ENCODE measurements at regions not wholly inside any gene's neighbourhood (a gene's known extent, or its start where the extent isn't known, plus 50 kb on each side); places are given as distances from the start of the nearest gene placed in this dataset.
A peak's percentile ranks its signal among the peaks of the same experiment; 100 is the strongest.

DNA sequence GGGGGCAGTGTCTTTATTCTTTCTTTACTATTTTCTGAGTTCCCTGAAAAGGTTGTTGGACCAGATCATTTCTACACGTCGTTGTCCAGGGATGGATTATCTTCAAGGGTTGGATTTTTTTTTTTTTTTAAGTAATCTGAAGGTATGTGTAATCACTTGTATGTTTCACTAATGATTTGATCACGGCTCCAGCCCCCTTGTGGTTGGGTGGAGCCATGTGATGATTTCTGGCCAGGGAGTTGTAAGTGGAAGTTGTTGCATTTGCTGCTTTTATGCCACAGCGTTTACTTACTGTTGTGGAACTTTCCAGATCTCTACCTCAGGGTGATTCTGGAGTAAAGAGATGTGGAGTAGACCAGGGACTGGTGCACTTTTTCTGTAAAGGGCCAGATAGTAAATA lies 390.3 kb downstream of the AACS start:
- Histone ChIP-seq H3K9me3 (ENCODE audit: control insufficient read depth in 2 of 2, low read length in 2 of 2) (no peaks in the 10 kb centered on the region), H3K27me3 (ENCODE audit: control insufficient read depth in 2 of 2, insufficient read depth in 2 of 2, low read length in 2 of 2) (no peaks in the 10 kb centered on the region), H3K27ac (ENCODE audit: low read depth in 2 of 2, low read length in 2 of 2) (no peak overlapping the region), H3K9ac (ENCODE audit: low read depth in 1 of 2, low read length in 2 of 2) (no peak overlapping the region), H3K36me3 (ENCODE audit: control insufficient read depth in 2 of 2, insufficient read depth in 2 of 2, low read length in 2 of 2) (no peaks in the 10 kb centered on the region), H3K4me3 (ENCODE audit: low read length in 2 of 2) (no peak overlapping the region), H3K4me1 (ENCODE audit: control insufficient read depth in 2 of 2, insufficient read depth in 2 of 2, low read length in 2 of 2) (no peaks in the 10 kb centered on the region)

DNA sequence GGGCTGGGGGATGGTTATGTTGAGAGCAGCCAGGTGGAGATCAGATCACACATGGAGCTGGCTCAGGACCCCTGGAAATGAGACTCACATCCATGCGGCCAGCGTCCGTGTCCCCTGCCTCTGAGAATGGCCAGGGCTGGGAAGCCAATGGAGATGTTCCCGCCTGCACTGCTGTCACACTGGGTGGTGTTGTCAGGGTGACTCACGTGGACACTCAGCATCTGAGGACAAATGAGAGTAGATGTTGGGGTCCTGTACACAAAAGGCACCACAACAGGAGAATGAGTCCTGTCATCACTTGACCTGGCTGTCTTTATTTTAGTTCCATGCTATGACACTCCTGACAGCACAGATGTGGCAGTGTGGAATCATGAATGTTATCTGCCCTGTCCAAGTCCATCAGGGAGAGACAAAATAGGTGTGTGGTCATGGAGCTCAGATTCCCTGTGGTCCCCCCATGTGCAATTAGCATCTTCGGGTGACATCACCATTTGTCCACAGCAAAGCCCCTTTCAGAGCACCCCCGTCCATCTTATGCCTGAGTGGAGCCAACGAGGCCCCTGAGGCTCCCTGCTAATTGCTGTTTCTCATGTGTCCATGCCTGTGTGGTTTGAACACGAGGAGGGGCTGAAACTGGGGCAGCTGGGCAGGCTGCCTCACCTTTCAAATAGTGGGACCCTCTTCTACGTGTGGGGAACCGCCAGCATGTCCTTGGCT lies 393.5 kb downstream of the AACS start:
- Histone ChIP-seq H3K27me3 (ENCODE audit: control insufficient read depth in 2 of 2, insufficient read depth in 2 of 2, low read length in 2 of 2) (no peaks in the 10 kb centered on the region), H3K27ac (ENCODE audit: low read depth in 2 of 2, low read length in 2 of 2) (no peak overlapping the region), H3K9me3 (ENCODE audit: control insufficient read depth in 2 of 2, low read length in 2 of 2) (no peaks in the 10 kb centered on the region), H3K4me1 (ENCODE audit: control insufficient read depth in 2 of 2, insufficient read depth in 2 of 2, low read length in 2 of 2) (no peaks in the 10 kb centered on the region), H3K36me3 (ENCODE audit: control insufficient read depth in 2 of 2, insufficient read depth in 2 of 2, low read length in 2 of 2) (no peaks in the 10 kb centered on the region), H3K9ac (ENCODE audit: low read depth in 1 of 2, low read length in 2 of 2) (no peak overlapping the region), H3K4me3 (ENCODE audit: low read length in 2 of 2) (no peak overlapping the region)

DNA sequence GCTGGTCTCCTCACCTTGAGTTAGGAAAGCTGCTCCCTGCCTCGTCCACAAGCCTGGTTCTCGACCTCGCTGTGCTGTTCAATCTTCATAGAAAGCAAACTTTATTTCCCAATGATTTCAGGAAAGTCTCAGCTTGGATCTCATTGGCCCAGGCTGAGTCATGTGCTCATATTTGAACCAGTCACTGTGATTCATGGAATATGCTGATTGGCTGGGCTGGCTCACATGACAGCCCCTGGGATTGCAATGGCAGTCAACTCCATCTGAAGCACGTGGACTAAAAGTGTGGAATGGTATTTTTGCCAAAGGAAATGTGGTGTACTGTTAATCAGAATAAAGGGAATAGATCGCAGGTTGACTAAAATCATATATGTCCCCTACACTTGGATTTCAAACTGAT lies 396.6 kb downstream of the AACS start:
- Histone ChIP-seq H3K4me3 (ENCODE audit: low read length in 2 of 2) (no peak overlapping the region), H3K36me3 (ENCODE audit: control insufficient read depth in 2 of 2, insufficient read depth in 2 of 2, low read length in 2 of 2) (no peaks in the 10 kb centered on the region), H3K4me1 (ENCODE audit: control insufficient read depth in 2 of 2, insufficient read depth in 2 of 2, low read length in 2 of 2) (no peaks in the 10 kb centered on the region), H3K9ac (ENCODE audit: low read depth in 1 of 2, low read length in 2 of 2) (no peak overlapping the region), H3K27me3 (ENCODE audit: control insufficient read depth in 2 of 2, insufficient read depth in 2 of 2, low read length in 2 of 2) (no peaks in the 10 kb centered on the region), H3K27ac (ENCODE audit: low read depth in 2 of 2, low read length in 2 of 2) (no peak overlapping the region), H3K9me3 (ENCODE audit: control insufficient read depth in 2 of 2, low read length in 2 of 2) (no peaks in the 10 kb centered on the region)

DNA sequence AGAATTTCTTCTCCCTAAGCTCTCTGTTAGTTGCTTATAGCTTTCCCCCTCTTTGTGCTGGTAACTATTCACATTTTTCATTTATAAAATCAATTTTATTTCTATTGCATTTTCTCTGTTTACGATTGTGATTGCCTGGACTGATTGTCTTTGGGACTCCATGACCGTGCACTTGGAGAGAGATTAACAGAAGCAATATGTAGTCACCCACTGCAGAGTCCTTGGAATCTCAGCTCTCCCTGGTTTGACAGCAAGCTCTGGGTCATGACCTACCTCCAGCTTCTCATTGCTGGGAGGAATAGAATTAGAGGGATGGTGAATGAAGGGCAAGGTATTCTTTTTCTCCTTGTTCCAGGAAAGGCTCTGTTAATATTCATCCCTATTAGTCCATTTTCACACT lies 398.2 kb downstream of the AACS start:
- no peak overlapping the region for H3K9ac ChIP-seq (ENCODE audit: low read depth in 1 of 2, low read length in 2 of 2)
- H3K27me3 ChIP-seq (ENCODE audit: control insufficient read depth in 2 of 2, insufficient read depth in 2 of 2, low read length in 2 of 2) = no peaks in the 10 kb centered on the region
- no peaks in the 10 kb centered on the region for H3K9me3 ChIP-seq (ENCODE audit: control insufficient read depth in 2 of 2, low read length in 2 of 2)
- no peaks in the 10 kb centered on the region for H3K36me3 ChIP-seq (ENCODE audit: control insufficient read depth in 2 of 2, insufficient read depth in 2 of 2, low read length in 2 of 2)
- H3K4me3 ChIP-seq (ENCODE audit: low read length in 2 of 2) = no peak overlapping the region
- no peaks in the 10 kb centered on the region for H3K4me1 ChIP-seq (ENCODE audit: control insufficient read depth in 2 of 2, insufficient read depth in 2 of 2, low read length in 2 of 2)
- H3K27ac ChIP-seq (ENCODE audit: low read depth in 2 of 2, low read length in 2 of 2) = no peak overlapping the region

DNA sequence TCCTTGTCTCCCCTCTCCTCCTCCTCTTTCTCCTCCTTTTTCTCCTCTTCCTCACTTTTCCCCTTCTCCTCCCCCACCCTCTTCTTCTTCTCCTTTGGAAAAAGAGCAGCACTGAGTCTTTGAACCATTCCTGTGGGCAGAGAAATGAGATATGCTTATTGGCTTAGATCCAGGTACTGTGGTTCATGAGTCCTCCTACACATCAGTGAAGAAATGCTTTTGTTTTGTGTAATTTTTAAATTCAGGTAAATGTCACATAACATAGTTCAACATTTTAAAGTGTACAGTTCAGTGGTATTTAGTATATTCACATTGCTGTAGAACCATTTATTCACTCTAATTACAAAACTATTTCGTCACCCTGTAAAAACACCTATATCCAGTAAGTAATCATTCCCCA lies 402.1 kb downstream of the AACS start:
- Histone ChIP-seq H3K9ac (ENCODE audit: low read depth in 1 of 2, low read length in 2 of 2) (no peak overlapping the region), H3K9me3 (ENCODE audit: control insufficient read depth in 2 of 2, low read length in 2 of 2) (no peaks in the 10 kb centered on the region), H3K4me1 (ENCODE audit: control insufficient read depth in 2 of 2, insufficient read depth in 2 of 2, low read length in 2 of 2) (peaks cover 0 to 15% of the 10 kb centered on the region in 2 donors), H3K36me3 (ENCODE audit: control insufficient read depth in 2 of 2, insufficient read depth in 2 of 2, low read length in 2 of 2) (no peaks in the 10 kb centered on the region), H3K27me3 (ENCODE audit: control insufficient read depth in 2 of 2, insufficient read depth in 2 of 2, low read length in 2 of 2) (no peaks in the 10 kb centered on the region), H3K27ac (ENCODE audit: low read depth in 2 of 2, low read length in 2 of 2) (no peak overlapping the region), H3K4me3 (ENCODE audit: low read length in 2 of 2) (no peak overlapping the region)

DNA sequence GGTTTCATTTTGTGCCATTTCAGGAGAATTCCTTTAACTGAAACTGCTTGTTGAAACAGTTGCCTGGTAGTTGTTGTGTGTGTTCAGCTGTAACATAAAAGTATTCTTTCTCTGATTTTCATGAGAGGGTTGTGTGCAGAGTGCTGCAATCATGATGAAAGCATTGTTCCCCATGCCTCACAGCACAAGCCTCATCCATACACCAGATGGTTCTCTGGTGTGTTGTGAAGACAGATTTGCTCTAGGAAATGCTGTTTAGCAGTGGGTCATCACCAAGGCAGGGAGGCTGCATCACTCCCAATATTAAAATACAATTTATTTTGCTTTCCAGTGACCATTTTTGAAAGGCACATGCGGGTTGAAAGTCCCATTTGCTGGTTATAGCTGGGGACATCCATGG lies 404.4 kb downstream of the AACS start:
- Histone ChIP-seq H3K9ac (ENCODE audit: low read depth in 1 of 2, low read length in 2 of 2) (no peak overlapping the region), H3K4me1 (ENCODE audit: control insufficient read depth in 2 of 2, insufficient read depth in 2 of 2, low read length in 2 of 2) (peaks cover 0 to 15% of the 10 kb centered on the region in 2 donors), H3K27ac (ENCODE audit: low read depth in 2 of 2, low read length in 2 of 2) (no peak overlapping the region), H3K36me3 (ENCODE audit: control insufficient read depth in 2 of 2, insufficient read depth in 2 of 2, low read length in 2 of 2) (no peaks in the 10 kb centered on the region), H3K4me3 (ENCODE audit: low read length in 2 of 2) (no peak overlapping the region), H3K9me3 (ENCODE audit: control insufficient read depth in 2 of 2, low read length in 2 of 2) (no peaks in the 10 kb centered on the region), H3K27me3 (ENCODE audit: control insufficient read depth in 2 of 2, insufficient read depth in 2 of 2, low read length in 2 of 2) (no peaks in the 10 kb centered on the region)

DNA sequence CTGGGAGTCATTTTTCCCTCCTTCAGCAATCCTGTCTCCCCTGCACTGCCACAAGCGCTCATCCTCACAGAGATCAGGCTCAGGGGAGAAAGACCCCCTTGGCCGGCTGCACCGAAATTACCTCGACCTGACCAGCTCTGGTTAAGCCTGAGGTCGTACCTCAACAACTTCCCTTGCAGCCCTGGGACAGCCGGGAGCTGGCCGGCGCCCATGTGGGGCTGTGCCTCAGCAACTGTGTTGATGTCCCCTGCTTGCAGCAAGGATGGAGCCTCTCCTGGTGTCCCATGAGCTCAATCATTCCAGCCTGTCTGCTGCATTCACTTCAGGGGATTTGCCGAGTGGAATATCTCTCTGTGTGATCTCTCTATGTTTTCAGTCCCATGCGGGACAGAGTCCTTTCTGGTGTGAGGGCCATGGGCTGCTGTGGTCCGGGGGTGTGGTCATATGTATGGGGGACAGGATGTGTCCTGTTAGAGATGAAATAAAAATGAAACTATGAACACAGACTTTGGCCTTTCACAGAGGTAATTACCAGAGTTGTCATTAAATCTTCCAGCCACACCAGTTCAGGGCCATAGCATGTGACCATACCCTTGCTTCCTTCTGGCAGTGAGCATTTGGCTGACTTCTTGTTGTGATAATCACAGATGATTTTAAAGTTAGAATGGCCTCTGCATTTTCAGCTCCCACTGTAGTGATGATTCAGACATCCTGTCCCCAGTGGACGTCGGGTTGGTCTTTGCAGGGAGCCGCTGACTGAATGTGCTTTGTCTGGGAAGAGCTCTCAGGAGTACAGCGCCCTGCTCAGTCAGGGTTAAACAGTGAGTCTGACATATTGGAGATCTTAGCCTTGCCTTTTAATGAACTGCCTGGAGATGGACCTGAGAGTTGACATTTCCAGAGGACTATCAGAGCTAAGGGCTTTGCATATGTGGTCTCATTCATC lies 405.9 kb downstream of the AACS start:
- Histone ChIP-seq H3K4me3 (ENCODE audit: low read length in 2 of 2) (peak overlapping the region in 1 of 2 donors; percentile 19), H3K27me3 (ENCODE audit: control insufficient read depth in 2 of 2, insufficient read depth in 2 of 2, low read length in 2 of 2) (no peaks in the 10 kb centered on the region), H3K9me3 (ENCODE audit: control insufficient read depth in 2 of 2, low read length in 2 of 2) (no peaks in the 10 kb centered on the region), H3K36me3 (ENCODE audit: control insufficient read depth in 2 of 2, insufficient read depth in 2 of 2, low read length in 2 of 2) (no peaks in the 10 kb centered on the region), H3K9ac (ENCODE audit: low read depth in 1 of 2, low read length in 2 of 2) (no peak overlapping the region), H3K4me1 (ENCODE audit: control insufficient read depth in 2 of 2, insufficient read depth in 2 of 2, low read length in 2 of 2) (peaks cover 0 to 15% of the 10 kb centered on the region in 2 donors), H3K27ac (ENCODE audit: low read depth in 2 of 2, low read length in 2 of 2) (peak overlapping the region in 1 of 2 donors; percentile 25)

DNA sequence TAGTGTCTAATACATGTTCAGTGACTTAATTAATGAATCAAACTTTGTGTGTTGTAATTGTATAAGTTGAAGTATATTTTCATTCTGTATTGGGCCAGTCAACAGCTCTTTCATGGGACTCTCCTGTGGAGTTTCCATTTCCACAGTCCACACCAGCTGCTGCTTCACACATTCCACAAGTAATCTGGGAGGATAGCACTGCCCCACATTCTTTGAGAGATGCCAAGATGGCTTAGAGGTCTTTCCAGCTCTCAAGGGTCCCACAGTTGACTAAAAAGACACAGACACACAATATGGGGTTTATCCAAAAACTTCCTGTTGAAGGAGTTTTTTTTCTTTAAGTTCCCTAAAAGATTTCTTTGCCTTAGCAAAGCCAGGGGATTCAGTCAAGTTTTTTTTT lies 408.3 kb downstream of the AACS start:
- Histone ChIP-seq H3K9me3 (ENCODE audit: control insufficient read depth in 2 of 2, low read length in 2 of 2) (no peaks in the 10 kb centered on the region), H3K27ac (ENCODE audit: low read depth in 2 of 2, low read length in 2 of 2) (no peak overlapping the region), H3K4me1 (ENCODE audit: control insufficient read depth in 2 of 2, insufficient read depth in 2 of 2, low read length in 2 of 2) (peaks cover 0 to 15% of the 10 kb centered on the region in 2 donors), H3K9ac (ENCODE audit: low read depth in 1 of 2, low read length in 2 of 2) (no peak overlapping the region), H3K4me3 (ENCODE audit: low read length in 2 of 2) (no peak overlapping the region), H3K27me3 (ENCODE audit: control insufficient read depth in 2 of 2, insufficient read depth in 2 of 2, low read length in 2 of 2) (no peaks in the 10 kb centered on the region), H3K36me3 (ENCODE audit: control insufficient read depth in 2 of 2, insufficient read depth in 2 of 2, low read length in 2 of 2) (no peaks in the 10 kb centered on the region)

DNA sequence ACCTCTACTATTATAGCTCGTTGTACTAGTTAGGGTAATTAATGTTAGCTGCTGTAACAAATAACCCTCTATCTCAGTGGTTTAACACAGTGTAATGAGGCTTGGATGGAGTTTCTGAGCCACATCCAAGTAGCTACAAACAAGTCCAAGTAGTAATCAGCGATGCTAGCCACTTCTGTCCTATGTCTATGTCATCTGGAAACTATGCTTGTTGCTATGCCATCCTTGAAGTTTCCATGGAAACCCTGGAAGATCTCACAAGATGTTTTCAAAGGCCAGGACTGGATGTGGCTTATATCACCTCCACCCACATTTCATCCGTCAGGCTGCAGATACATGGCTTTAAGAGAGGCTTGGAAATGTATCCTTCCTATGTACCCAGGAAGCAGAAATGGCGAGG lies 422.1 kb downstream of the AACS start:
- Histone ChIP-seq H3K27ac (ENCODE audit: low read depth in 2 of 2, low read length in 2 of 2) (no peak overlapping the region), H3K9ac (ENCODE audit: low read depth in 1 of 2, low read length in 2 of 2) (no peak overlapping the region), H3K4me3 (ENCODE audit: low read length in 2 of 2) (no peak overlapping the region), H3K27me3 (ENCODE audit: control insufficient read depth in 2 of 2, insufficient read depth in 2 of 2, low read length in 2 of 2) (no peaks in the 10 kb centered on the region), H3K36me3 (ENCODE audit: control insufficient read depth in 2 of 2, insufficient read depth in 2 of 2, low read length in 2 of 2) (no peaks in the 10 kb centered on the region), H3K4me1 (ENCODE audit: control insufficient read depth in 2 of 2, insufficient read depth in 2 of 2, low read length in 2 of 2) (no peaks in the 10 kb centered on the region), H3K9me3 (ENCODE audit: control insufficient read depth in 2 of 2, low read length in 2 of 2) (no peaks in the 10 kb centered on the region)

DNA sequence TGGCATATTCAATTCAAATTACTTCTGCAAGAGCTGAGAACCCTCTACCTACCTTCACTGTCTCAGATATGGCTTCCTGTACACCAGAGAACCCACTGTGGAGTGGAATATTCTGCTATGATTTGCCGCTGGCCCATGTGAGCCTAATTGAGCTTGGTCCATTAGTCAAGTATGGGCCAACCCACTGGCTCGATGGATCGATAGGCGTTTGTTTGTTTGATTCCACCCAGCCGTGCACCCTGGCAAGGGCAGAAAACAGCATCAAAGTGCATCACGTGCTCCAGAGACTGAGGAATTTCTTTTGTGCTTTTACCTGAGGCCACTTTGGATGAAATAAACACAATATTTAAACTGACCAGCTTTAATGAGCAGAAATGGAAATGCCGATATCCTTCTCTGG lies 426.3 kb downstream of the AACS start:
- H3K4me1 ChIP-seq (ENCODE audit: control insufficient read depth in 2 of 2, insufficient read depth in 2 of 2, low read length in 2 of 2) = peaks cover 0 to 4% of the 10 kb centered on the region in 2 donors
- H3K36me3 ChIP-seq (ENCODE audit: control insufficient read depth in 2 of 2, insufficient read depth in 2 of 2, low read length in 2 of 2) = no peaks in the 10 kb centered on the region
- no peaks in the 10 kb centered on the region for H3K27me3 ChIP-seq (ENCODE audit: control insufficient read depth in 2 of 2, insufficient read depth in 2 of 2, low read length in 2 of 2)
- H3K9me3 ChIP-seq (ENCODE audit: control insufficient read depth in 2 of 2, low read length in 2 of 2) = no peaks in the 10 kb centered on the region
- H3K27ac ChIP-seq (ENCODE audit: low read depth in 2 of 2, low read length in 2 of 2) = no peak overlapping the region
- H3K9ac ChIP-seq (ENCODE audit: low read depth in 1 of 2, low read length in 2 of 2) = no peak overlapping the region
- no peak overlapping the region for H3K4me3 ChIP-seq (ENCODE audit: low read length in 2 of 2)
